DMS153 (cell line): ENCODE measurements at regions not wholly inside any gene's neighbourhood (a gene's known extent, or its start where the extent isn't known, plus 50 kb on each side); places are given as distances from the start of the nearest gene placed in this dataset.
A peak's percentile ranks its signal among the peaks of the same experiment; 100 is the strongest.

Source experiments
- DNase-seq: peaks from one replicate; lab custom pipeline; 2025; lab: John Stamatoyannopoulos, UW

GRCh38 chr7:25553580-25554291 lies 325.4 kb upstream of the NPVF start:
- DNase-seq = no peak

DNA sequence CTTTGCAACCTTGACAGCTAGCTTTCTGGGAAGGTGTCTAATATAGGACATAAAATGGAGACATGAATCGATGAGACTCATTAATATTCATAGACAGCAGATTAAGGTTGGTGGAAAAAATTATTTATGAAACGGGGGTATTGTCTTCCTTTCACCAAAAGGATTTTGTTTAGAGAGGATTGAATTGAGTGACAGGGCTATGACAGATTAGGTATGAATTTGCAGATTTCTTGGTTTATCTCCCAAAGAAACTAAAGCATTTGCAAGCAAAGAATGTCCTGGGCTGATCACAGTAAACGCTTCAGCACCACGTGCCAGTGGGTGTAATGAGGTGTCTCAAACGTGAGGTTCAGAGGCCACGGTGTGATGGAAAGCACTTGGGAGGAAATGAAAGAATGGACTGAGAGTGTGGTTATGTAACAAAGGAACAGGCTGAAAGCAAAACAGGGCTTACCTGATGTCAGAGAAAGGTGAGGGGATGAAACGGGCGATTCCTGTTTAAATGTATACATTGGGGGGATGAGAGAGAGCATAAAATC lies 329.2 kb upstream of the NPVF start:
- DNase-seq = no peak

GRCh38 chr7:25557930-25558329 lies 329.6 kb upstream of the NPVF start:
- DNase-seq = no peak

- DNase-seq = no peak
Measured at GRCh38 chr7:25558605-25559004, 330.3 kb upstream of the NPVF start.

- no peak for DNase-seq
Measured at GRCh38 chr7:25559581-25560367, 331.5 kb upstream of the NPVF start.

DNA sequence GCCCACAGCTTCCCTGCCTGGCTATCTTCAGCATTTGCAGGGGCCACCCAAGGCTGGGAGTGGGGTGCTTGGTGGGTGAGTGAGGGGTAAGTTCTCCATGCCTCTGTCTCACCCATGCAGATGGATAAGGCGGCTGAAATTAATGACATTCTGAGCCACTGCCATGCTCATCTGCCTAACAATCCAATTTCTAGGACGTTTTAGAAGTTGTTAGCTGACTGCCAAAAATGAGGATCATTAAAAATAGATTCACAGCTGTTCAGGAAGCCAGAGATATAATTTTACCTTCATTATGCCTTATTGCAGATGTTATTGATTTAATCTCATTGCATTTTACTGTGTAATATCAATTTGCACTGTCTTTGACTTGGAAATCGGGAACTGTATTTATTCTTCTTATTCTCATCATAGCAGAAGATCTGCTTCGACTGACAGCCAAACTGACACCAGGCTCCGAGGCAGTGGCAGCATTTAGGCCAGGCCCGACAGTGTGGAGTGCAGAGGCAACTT lies 334.4 kb upstream of the NPVF start:
- DNase-seq = no peak

DNA sequence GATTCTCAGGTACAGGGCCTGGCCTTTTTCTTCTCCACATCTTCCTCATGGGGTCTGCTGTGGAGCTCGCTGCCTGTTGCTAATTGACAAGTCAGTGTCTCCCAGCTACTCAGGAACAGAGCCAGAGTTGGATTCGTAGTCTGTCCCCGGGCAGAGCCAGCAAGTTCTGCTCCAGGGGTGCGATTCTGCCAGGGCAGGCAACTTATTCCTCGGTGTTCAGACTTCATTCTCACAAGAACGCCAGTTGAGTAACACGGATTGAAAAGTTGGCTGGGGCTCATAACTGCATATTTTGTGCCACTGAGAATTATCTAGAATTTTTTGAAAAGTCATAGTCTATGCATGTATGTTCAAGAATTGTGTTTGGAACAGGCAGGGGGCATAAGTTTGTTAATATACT lies 336.7 kb upstream of the NPVF start:
- no peak for DNase-seq

GRCh38 chr7:25565949-25566348 lies 337.7 kb upstream of the NPVF start:
- peak; percentile 68 for DNase-seq

GRCh38 chr7:25567430-25567829 lies 339.1 kb upstream of the NPVF start:
- DNase-seq = no peak

GRCh38 chr7:25569765-25570164 lies 341.5 kb upstream of the NPVF start:
- no peak for DNase-seq

- DNase-seq = no peak
Measured at GRCh38 chr7:25572423-25572822, 344.1 kb upstream of the NPVF start.

GRCh38 chr7:25574828-25575227 lies 346.5 kb upstream of the NPVF start:
- no peak for DNase-seq

- no peak for DNase-seq
Measured at GRCh38 chr7:25575634-25576033, 347.3 kb upstream of the NPVF start.

- no peak for DNase-seq
Measured at GRCh38 chr7:25578991-25579777, 350.9 kb upstream of the NPVF start.

GRCh38 chr7:25579778-25580075 lies 351.4 kb upstream of the NPVF start:
- no peak for DNase-seq

DNA sequence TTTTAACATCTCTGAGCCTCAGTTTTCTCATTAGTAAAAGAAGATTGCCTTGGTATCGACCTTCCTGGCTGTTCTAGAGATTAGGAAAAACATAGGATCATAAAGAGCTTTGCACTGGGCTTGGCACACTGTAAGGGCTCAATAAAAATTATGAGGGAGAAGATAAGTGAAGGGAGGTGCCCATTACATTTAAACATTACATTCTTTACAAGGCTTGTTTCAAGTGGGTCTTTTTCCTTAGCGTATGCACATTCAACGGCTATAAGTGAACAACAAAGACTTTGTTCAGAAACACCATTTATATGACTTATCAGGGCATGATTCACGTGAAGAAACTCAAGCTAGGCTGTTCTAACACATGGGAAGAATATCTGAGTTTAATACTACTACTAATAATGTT lies 351.9 kb upstream of the NPVF start:
- DNase-seq = no peak

DNA sequence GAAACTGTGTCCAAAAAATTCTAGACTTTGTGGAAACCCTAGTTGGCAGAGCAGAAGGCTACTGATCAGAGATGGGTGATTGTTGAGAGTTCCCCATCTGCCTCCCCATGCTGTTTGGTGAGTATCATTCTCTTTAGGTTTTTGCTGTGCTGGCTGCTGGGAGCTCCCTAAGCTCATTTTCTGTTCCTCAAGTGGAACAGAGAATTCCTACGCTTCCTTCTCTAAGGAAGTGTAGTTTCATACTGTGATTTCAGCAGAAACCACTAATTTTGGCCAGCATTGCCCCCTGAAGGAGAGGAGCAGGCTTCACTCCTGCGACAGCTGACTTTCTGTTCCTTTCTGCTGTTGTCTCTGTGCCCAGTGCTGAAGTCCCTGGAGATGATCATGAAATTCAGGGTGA lies 355.3 kb upstream of the NPVF start:
- DNase-seq = no peak

GRCh38 chr7:25584112-25584938 lies 356.0 kb upstream of the NPVF start:
- DNase-seq = no peak

- DNase-seq = no peak
Measured at GRCh38 chr7:25586513-25586912, 358.2 kb upstream of the NPVF start.

DNA sequence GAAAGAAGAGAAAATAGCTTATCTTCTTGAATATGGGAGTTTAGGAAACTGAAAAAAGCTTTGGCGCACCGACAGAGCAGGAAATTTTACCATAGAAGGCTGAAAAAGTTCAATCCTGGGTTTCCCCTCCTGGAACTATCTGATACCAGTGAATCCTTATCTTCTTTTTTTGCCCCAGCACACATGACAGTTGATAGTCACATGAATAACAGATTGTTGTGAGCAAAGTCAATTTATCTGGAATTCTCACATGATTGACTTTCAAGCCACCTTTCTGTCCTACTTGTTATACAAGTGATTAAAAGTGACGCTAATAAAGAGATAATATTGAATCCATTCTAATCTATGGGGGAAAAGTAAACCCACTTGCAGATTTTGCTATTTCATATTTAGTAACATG lies 365.8 kb upstream of the NPVF start:
- no peak for DNase-seq

DNA sequence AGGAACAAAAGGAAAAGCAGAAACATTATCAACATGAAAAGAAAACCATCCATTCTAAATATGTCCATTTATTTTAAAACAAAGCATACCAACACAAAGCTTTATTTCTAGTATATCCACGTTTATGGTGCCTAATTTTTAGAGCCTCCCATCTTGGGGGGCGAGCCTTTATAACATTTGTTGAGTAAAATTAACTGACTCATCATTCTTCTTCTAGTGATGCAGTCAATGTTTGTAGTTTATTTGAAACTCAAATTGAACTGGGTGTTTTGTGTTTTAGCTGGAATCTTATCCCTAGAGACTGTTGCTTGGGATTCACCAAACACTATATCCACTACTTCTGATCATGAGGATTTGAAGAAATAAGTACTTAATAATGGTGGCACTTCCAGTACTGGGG lies 366.4 kb upstream of the NPVF start:
- DNase-seq = no peak

DNA sequence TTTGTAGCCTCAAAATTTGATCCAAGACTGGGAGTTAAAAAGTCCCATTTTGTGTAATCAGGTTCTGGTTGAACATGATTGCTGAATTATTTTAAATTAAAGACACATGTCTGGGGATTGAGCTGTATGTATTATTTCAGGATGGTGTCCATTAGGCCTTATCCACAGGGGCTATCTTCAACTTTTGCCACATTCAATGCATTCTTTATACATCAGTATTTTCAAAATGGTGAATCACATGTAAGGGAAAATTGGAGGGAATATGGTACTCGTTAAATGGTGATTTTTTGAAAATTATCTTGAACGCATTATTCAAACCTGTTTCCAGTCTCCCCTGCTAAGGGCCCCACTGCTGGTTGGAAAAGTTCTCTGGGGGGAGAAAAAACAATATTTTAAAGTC lies 367.7 kb upstream of the NPVF start:
- no peak for DNase-seq
